ENCODE measurements at regions not wholly inside any gene's neighbourhood (a gene's known extent, or its start where the extent isn't known, plus 50 kb on each side); places are given as distances from the start of the nearest gene placed in this dataset.

- H3K9me3 ChIP-seq (ENCODE audit: control insufficient read depth in 4 of 4, low read length in 3 of 4) = peaks cover 0 to 2% (median 0%) of the 10 kb centered on the region in 4 donors
- WGBS = 61% methylated on average over 2 of the region's 2 CpGs
- H3K27ac ChIP-seq (ENCODE audit: low read depth in 1 of 2, low read length in 2 of 2) = no peak overlapping the region
- no peaks in the 10 kb centered on the region for H3K36me3 ChIP-seq (ENCODE audit: control insufficient read depth in 4 of 4, insufficient read depth in 3 of 4, low read depth in 1 of 4, low read length in 3 of 4)
- no peak for DNase-seq (ENCODE audit: low spot score)
- no peak overlapping the region for H3K4me3 ChIP-seq (ENCODE audit: low read depth in 1 of 3, low read length in 3 of 3)
- TF ChIP-seq, protein P1, sequence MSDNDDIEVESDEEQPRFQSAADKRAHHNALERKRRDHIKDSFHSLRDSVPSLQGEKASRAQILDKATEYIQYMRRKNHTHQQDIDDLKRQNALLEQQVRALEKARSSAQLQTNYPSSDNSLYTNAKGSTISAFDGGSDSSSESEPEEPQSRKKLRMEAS (IDR thresholded peaks at IDR 0.05) = no peak
- TF ChIP-seq JUND (IDR thresholded peaks at IDR 0.05) (no peak), FOXA1 (IDR thresholded peaks at IDR 0.05) (no peak), RAD21 (IDR thresholded peaks at IDR 0.05) (no peak), FOXA2 (IDR thresholded peaks at IDR 0.05) (no peak), SP1 (IDR thresholded peaks at IDR 0.05) (no peak), YY1 (IDR thresholded peaks at IDR 0.05) (no peak), NR2F2 (IDR thresholded peaks at IDR 0.05) (no peak), EGR1 (IDR thresholded peaks at IDR 0.05; ENCODE audit: low read depth in 2 of 2) (no peak), HNF4G (IDR thresholded peaks at IDR 0.05) (no peak), RXRA (IDR thresholded peaks at IDR 0.05) (no peak), GABPA (IDR thresholded peaks at IDR 0.05 in 1 of 2, conservative IDR thresholded peaks at IDR 0.05 in 1 of 2) (no peak), TAF1 (conservative IDR thresholded peaks at IDR 0.05) (no peak)
- TF ChIP-seq, protein P2, sequence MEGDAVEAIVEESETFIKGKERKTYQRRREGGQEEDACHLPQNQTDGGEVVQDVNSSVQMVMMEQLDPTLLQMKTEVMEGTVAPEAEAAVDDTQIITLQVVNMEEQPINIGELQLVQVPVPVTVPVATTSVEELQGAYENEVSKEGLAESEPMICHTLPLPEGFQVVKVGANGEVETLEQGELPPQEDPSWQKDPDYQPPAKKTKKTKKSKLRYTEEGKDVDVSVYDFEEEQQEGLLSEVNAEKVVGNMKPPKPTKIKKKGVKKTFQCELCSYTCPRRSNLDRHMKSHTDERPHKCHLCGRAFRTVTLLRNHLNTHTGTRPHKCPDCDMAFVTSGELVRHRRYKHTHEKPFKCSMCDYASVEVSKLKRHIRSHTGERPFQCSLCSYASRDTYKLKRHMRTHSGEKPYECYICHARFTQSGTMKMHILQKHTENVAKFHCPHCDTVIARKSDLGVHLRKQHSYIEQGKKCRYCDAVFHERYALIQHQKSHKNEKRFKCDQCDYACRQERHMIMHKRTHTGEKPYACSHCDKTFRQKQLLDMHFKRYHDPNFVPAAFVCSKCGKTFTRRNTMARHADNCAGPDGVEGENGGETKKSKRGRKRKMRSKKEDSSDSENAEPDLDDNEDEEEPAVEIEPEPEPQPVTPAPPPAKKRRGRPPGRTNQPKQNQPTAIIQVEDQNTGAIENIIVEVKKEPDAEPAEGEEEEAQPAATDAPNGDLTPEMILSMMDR (IDR thresholded peaks at IDR 0.05; ENCODE audit: low read depth, low read length, missing input control) = no peak
- TF ChIP-seq, protein P3, sequence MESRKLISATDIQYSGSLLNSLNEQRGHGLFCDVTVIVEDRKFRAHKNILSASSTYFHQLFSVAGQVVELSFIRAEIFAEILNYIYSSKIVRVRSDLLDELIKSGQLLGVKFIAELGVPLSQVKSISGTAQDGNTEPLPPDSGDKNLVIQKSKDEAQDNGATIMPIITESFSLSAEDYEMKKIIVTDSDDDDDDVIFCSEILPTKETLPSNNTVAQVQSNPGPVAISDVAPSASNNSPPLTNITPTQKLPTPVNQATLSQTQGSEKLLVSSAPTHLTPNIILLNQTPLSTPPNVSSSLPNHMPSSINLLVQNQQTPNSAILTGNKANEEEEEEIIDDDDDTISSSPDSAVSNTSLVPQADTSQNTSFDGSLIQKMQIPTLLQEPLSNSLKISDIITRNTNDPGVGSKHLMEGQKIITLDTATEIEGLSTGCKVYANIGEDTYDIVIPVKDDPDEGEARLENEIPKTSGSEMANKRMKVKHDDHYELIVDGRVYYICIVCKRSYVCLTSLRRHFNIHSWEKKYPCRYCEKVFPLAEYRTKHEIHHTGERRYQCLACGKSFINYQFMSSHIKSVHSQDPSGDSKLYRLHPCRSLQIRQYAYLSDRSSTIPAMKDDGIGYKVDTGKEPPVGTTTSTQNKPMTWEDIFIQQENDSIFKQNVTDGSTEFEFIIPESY (IDR thresholded peaks at IDR 0.05) = no peak
- H3K4me1 ChIP-seq (ENCODE audit: control insufficient read depth in 4 of 4, insufficient read depth in 4 of 4, low read length in 3 of 4) = peaks cover 12 to 30% (median 20%) of the 10 kb centered on the region in 4 donors
- H3K9ac ChIP-seq (ENCODE audit: low read depth in 1 of 2, low read length in 2 of 2) = no peak overlapping the region
- no peaks in the 10 kb centered on the region for H3K27me3 ChIP-seq (ENCODE audit: control insufficient read depth in 4 of 4, insufficient read depth in 4 of 4, low read length in 3 of 4)
Measured at GRCh38 chr1:229891227-229891626, 175.8 kb upstream of the GALNT2 start.

- Histone ChIP-seq H3K36me3 (ENCODE audit: control insufficient read depth in 4 of 4, insufficient read depth in 3 of 4, low read depth in 1 of 4, low read length in 3 of 4) (no peaks in the 10 kb centered on the region), H3K27me3 (ENCODE audit: control insufficient read depth in 4 of 4, insufficient read depth in 4 of 4, low read length in 3 of 4) (no peaks in the 10 kb centered on the region), H3K9me3 (ENCODE audit: control insufficient read depth in 4 of 4, low read length in 3 of 4) (peaks cover 0 to 2% (median 0%) of the 10 kb centered on the region in 4 donors), H3K4me1 (ENCODE audit: control insufficient read depth in 4 of 4, insufficient read depth in 4 of 4, low read length in 3 of 4) (peaks cover 9 to 20% (median 14%) of the 10 kb centered on the region in 4 donors), H3K4me3 (ENCODE audit: low read depth in 1 of 3, low read length in 3 of 3) (no peak overlapping the region), H3K9ac (ENCODE audit: low read depth in 1 of 2, low read length in 2 of 2) (no peak overlapping the region), H3K27ac (ENCODE audit: low read depth in 1 of 2, low read length in 2 of 2) (no peak overlapping the region)
- no peak for DNase-seq (ENCODE audit: low spot score)
- WGBS = 37% methylated on average over 1 of the region's 1 CpG
- TF ChIP-seq RAD21 (IDR thresholded peaks at IDR 0.05) (no peak), HNF4G (IDR thresholded peaks at IDR 0.05) (no peak), GABPA (IDR thresholded peaks at IDR 0.05 in 1 of 2, conservative IDR thresholded peaks at IDR 0.05 in 1 of 2) (no peak), FOXA2 (IDR thresholded peaks at IDR 0.05) (peak; percentile 35), TAF1 (conservative IDR thresholded peaks at IDR 0.05) (no peak), NR2F2 (IDR thresholded peaks at IDR 0.05) (no peak), JUND (IDR thresholded peaks at IDR 0.05) (no peak), HNF4A (conservative IDR thresholded peaks at IDR 0.05) (peak; percentile 8 to 29), FOXA1 (IDR thresholded peaks at IDR 0.05) (no peak), YY1 (IDR thresholded peaks at IDR 0.05) (no peak), EGR1 (IDR thresholded peaks at IDR 0.05; ENCODE audit: low read depth in 2 of 2) (no peak), RXRA (IDR thresholded peaks at IDR 0.05) (peak in 1 of 2 donors; percentile 6)
- TF ChIP-seq, protein P4, sequence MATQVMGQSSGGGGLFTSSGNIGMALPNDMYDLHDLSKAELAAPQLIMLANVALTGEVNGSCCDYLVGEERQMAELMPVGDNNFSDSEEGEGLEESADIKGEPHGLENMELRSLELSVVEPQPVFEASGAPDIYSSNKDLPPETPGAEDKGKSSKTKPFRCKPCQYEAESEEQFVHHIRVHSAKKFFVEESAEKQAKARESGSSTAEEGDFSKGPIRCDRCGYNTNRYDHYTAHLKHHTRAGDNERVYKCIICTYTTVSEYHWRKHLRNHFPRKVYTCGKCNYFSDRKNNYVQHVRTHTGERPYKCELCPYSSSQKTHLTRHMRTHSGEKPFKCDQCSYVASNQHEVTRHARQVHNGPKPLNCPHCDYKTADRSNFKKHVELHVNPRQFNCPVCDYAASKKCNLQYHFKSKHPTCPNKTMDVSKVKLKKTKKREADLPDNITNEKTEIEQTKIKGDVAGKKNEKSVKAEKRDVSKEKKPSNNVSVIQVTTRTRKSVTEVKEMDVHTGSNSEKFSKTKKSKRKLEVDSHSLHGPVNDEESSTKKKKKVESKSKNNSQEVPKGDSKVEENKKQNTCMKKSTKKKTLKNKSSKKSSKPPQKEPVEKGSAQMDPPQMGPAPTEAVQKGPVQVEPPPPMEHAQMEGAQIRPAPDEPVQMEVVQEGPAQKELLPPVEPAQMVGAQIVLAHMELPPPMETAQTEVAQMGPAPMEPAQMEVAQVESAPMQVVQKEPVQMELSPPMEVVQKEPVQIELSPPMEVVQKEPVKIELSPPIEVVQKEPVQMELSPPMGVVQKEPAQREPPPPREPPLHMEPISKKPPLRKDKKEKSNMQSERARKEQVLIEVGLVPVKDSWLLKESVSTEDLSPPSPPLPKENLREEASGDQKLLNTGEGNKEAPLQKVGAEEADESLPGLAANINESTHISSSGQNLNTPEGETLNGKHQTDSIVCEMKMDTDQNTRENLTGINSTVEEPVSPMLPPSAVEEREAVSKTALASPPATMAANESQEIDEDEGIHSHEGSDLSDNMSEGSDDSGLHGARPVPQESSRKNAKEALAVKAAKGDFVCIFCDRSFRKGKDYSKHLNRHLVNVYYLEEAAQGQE (IDR thresholded peaks at IDR 0.05) = no peak
- TF ChIP-seq, protein P3 (IDR thresholded peaks at IDR 0.05) = no peak
- TF ChIP-seq, protein P1 (IDR thresholded peaks at IDR 0.05) = no peak
- TF ChIP-seq, protein P2 (IDR thresholded peaks at IDR 0.05; ENCODE audit: low read depth, low read length, missing input control) = no peak
Measured at GRCh38 chr1:229892515-229893117, 174.4 kb upstream of the GALNT2 start.

Data from liver (tissue), 8 donors.